Lower lobe of right lung (tissue), 2 donors: ENCODE measurements at regions not wholly inside any gene's neighbourhood (a gene's known extent, or its start where the extent isn't known, plus 50 kb on each side); places are given as distances from the start of the nearest gene placed in this dataset.
"Not testable (repeated sequence)": the region's sequence is repeated elsewhere in the genome, so short reads cannot be mapped to it uniquely, and the experiment has no call there.

Experiments used
- ATAC-seq, 2 donors: fragments of 200-7000 bp; cut with Tn5 transposase; one replicate each; pipeline ENCODE4 v1.9.1; 2020 to 2022; ENCODE audit warnings: mild to moderate bottlenecking in 2 of 2, moderate library complexity in 2 of 2
- DNase-seq: peaks from one replicate; pipeline ENCODE4 v3.0.0-alpha.2; 2020
- H3K27ac ChIP-seq: fragments of 200-600 bp; one replicate; pipeline ENCODE4 v1.8.0; 2022
- H3K27me3 ChIP-seq: fragments of 200-600 bp; one replicate; pipeline ENCODE4 v1.8.0; 2022; ENCODE audit warnings: low read depth
- H3K36me3 ChIP-seq: fragments of 200-600 bp; one replicate; pipeline ENCODE4 v1.8.0; 2022; ENCODE audit warnings: mild to moderate bottlenecking
- H3K4me1 ChIP-seq: fragments of 200-600 bp; one replicate; pipeline ENCODE4 v1.8.0; 2022
- H3K4me3 ChIP-seq: fragments of 200-600 bp; one replicate; pipeline ENCODE4 v1.8.0; 2022; ENCODE audit warnings: mild to moderate bottlenecking
- H3K9me3 ChIP-seq: fragments of 200-600 bp; one replicate; pipeline ENCODE4 v1.8.0; 2022
- intact Hi-C: fragments of 100-400 bp; cut with DNase I; formaldehyde crosslinking; loops from one replicate; pipeline ENCODE4 v1.11.0; 2022
- TF ChIP-seq, protein P1 (sequence below): fragments of 200-600 bp; IDR thresholded peaks from one replicate; pipeline ENCODE4 v1.8.0; 2022; ENCODE audit warnings: antibody characterized with exemption, mild to moderate bottlenecking
- donor health status: DM: no; HTN: yes; CAD: no; lungs with severe emphysema.

GRCh38 chr18:8989017-8989416, 113.5 kb upstream of the NDUFV2 start:
- no peak overlapping the region for H3K27ac ChIP-seq
- H3K36me3 ChIP-seq: no peaks in the 10 kb centered on the region
- DNase-seq (no peak), ATAC-seq (no peak)
- H3K4me3 ChIP-seq: no peak overlapping the region
- intact Hi-C loops: no loop called here
- no peaks in the 10 kb centered on the region for H3K4me1 ChIP-seq
- no peaks in the 10 kb centered on the region for H3K9me3 ChIP-seq
- TF ChIP-seq, protein P1, sequence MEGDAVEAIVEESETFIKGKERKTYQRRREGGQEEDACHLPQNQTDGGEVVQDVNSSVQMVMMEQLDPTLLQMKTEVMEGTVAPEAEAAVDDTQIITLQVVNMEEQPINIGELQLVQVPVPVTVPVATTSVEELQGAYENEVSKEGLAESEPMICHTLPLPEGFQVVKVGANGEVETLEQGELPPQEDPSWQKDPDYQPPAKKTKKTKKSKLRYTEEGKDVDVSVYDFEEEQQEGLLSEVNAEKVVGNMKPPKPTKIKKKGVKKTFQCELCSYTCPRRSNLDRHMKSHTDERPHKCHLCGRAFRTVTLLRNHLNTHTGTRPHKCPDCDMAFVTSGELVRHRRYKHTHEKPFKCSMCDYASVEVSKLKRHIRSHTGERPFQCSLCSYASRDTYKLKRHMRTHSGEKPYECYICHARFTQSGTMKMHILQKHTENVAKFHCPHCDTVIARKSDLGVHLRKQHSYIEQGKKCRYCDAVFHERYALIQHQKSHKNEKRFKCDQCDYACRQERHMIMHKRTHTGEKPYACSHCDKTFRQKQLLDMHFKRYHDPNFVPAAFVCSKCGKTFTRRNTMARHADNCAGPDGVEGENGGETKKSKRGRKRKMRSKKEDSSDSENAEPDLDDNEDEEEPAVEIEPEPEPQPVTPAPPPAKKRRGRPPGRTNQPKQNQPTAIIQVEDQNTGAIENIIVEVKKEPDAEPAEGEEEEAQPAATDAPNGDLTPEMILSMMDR: no peak
- no peaks in the 10 kb centered on the region for H3K27me3 ChIP-seq

GRCh38 chr18:8989855-8990254, 112.6 kb upstream of the NDUFV2 start:
- Histone ChIP-seq H3K27ac (no peak overlapping the region), H3K36me3 (no peaks in the 10 kb centered on the region), H3K4me1 (no peaks in the 10 kb centered on the region), H3K4me3 (no peak overlapping the region), H3K9me3 (no peaks in the 10 kb centered on the region), H3K27me3 (no peaks in the 10 kb centered on the region)
- intact Hi-C loops: no loop called here
- TF ChIP-seq, protein P1: no peak
- ATAC-seq (no peak), DNase-seq (no peak)

DNA sequence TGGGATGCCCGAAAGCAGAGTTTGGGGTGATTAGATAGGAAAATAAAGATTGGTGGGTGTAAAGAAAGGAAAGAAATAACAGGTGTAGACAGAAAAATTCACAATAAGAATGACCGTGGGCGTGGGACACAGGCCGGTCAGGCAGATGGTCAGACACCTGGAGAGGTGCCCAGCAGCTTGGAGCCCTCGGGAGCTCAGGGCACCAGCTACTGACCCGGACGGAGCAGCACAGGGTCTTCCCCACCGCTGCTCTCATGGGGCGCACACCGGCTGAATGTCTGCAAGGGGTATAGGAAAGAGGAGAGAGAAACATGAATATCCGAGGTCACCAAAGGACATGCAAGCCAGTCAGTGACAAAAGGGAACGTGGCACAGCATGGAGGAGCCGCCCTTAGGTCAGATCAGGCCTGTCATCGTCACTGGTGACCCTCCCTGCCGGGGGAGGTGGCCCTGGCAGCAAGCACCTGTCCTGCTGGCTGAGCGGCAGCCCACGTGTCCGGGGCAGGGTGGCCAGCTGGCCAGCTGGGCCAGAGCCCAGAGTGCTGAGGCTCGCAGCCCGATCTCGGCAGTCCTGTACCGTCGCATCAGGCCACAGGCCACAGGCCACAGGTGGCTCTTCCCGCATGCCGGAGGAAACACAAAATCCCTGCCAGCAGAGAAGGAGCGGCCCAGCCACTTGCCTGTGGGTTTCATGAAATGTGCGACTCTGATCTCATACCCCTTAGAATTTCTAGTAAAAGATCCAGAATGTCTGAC, 112.0 kb upstream of the NDUFV2 start:
- Histone ChIP-seq H3K4me1 (no peaks in the 10 kb centered on the region), H3K27me3 (no peaks in the 10 kb centered on the region), H3K4me3 (no peak overlapping the region), H3K36me3 (no peaks in the 10 kb centered on the region), H3K9me3 (no peaks in the 10 kb centered on the region), H3K27ac (no peak overlapping the region)
- TF ChIP-seq, protein P1: no peak
- DNase-seq (no peak), ATAC-seq (peak; percentile 32 to 42)
- intact Hi-C loops: no loop called here

GRCh38 chr18:8991155-8991554, 111.3 kb upstream of the NDUFV2 start:
- no peak overlapping the region for H3K4me3 ChIP-seq
- H3K36me3 ChIP-seq: no peaks in the 10 kb centered on the region
- H3K4me1 ChIP-seq: no peaks in the 10 kb centered on the region
- no peaks in the 10 kb centered on the region for H3K9me3 ChIP-seq
- no peak for DNase-seq
- H3K27ac ChIP-seq: no peak overlapping the region
- TF ChIP-seq, protein P1: no peak
- intact Hi-C loops: no loop called here
- ATAC-seq: no peak
- no peaks in the 10 kb centered on the region for H3K27me3 ChIP-seq

GRCh38 chr18:8992500-8992899, 110.0 kb upstream of the NDUFV2 start:
- H3K9me3 ChIP-seq, intact Hi-C loops: not testable (repeated sequence)

DNA sequence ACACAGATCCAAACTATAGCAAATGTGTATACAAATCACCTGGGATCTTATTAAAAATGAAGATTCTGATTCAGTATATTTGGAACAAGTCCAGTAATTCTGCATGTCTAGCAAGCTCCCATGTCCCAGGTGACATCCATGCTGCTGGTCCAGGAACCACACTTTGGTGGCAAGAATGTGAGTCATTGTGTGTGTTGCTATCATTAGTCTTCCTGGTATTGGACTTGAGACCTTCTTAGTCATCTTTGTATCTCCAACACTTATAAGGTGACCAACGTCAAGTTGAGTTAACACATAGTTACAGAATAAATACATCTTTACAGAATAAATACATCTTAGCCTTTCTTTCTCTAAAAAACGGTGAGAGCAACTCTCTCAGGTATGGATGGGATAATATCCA, 107.9 kb upstream of the NDUFV2 start:
- TF ChIP-seq, protein P1: no peak
- Histone ChIP-seq H3K4me3 (no peak overlapping the region), H3K27ac (no peak overlapping the region), H3K4me1 (peaks cover 5% of the 10 kb centered on the region), H3K36me3 (no peaks in the 10 kb centered on the region), H3K9me3 (no peaks in the 10 kb centered on the region), H3K27me3 (no peaks in the 10 kb centered on the region)
- ATAC-seq: no peak
- intact Hi-C loops: no loop called here
- DNase-seq: no peak

More at GRCh38 chr18:8992500-8992899, 110.0 kb upstream of the NDUFV2 start:
- H3K27me3 ChIP-seq, H3K4me3 ChIP-seq, H3K4me1 ChIP-seq, DNase-seq, H3K27ac ChIP-seq, H3K36me3 ChIP-seq, ATAC-seq: not testable (repeated sequence)
